H1 (cell line): ENCODE measurements at regions not wholly inside any gene's neighbourhood (a gene's known extent, or its start where the extent isn't known, plus 50 kb on each side); places are given as distances from the start of the nearest gene placed in this dataset.

Experiments
- CTCF ChIA-PET: fragments of 300-600 bp; sonication (Branson Sonifier 250); formaldehyde crosslinking; loops from one replicate; lab custom pipeline; 2021; ENCODE audit not compliant: partially characterized antibody; lab: Charles Lee
- POLR2A ChIA-PET: fragments of 300-600 bp; sonication (Branson Sonifier 250); formaldehyde crosslinking; loops from one replicate; lab custom pipeline; 2021; ENCODE audit warnings: inconsistent platforms; ENCODE audit not compliant: partially characterized antibody; lab: Charles Lee
- DNase-seq, 2 experiments: peaks; one replicate each; pipeline versions ENCODE4 v3.0.0 to v3.0.0-alpha.2; 2010 to 2022; ENCODE audit warnings: low spot score in 2 of 2, low read depth in 1 of 2, mixed read lengths in 1 of 2
- FAIRE-seq: peaks from 2 replicates; lab custom pipeline; 2011; peaks lifted over from hg19 to GRCh38; lab: Jason Lieb, UNC
- H2AFZ ChIP-seq: 2 replicates; pipeline ENCODE4 v1.8.1; 2012; ENCODE audit warnings: low read length, inconsistent platforms
- H2AK5ac ChIP-seq: 2 replicates; pipeline ENCODE4 v1.6.1; 2013; ENCODE audit warnings: low read depth, low read length
- H2BK120ac ChIP-seq: replicated peaks from 2 replicates; pipeline ENCODE3; 2013; ENCODE audit warnings: low read depth, low read length, inconsistent platforms
- H2BK12ac ChIP-seq: 2 replicates; pipeline ENCODE4 v1.6.1; 2013; ENCODE audit warnings: low read depth, low read length
- H2BK15ac ChIP-seq: 2 replicates; pipeline ENCODE4 v1.6.1; 2013; ENCODE audit warnings: low read length
- H2BK20ac ChIP-seq: 2 replicates; pipeline ENCODE4 v1.6.1; 2013; ENCODE audit warnings: low read length
- H2BK5ac ChIP-seq: 2 replicates; pipeline ENCODE4 v1.6.1; 2013; ENCODE audit warnings: low read depth, low read length
- H3K14ac ChIP-seq: 2 replicates; pipeline ENCODE4 v1.6.1; 2013; ENCODE audit warnings: inconsistent platforms; ENCODE audit not compliant: insufficient read length
- H3K18ac ChIP-seq: 2 replicates; pipeline ENCODE4 v1.6.1; 2013; ENCODE audit warnings: low read length; ENCODE audit errors: extremely low read depth
- H3K23ac ChIP-seq: 2 replicates; pipeline ENCODE4 v1.6.1; 2013; ENCODE audit warnings: inconsistent platforms; ENCODE audit not compliant: insufficient read length
- H3K23me2 ChIP-seq: 2 replicates; pipeline ENCODE4 v1.6.1; 2013; ENCODE audit warnings: low read depth, low read length
- H3K27ac ChIP-seq: 2 replicates; pipeline ENCODE4 v1.6.1; 2011; ENCODE audit warnings: low read depth, low read length, inconsistent platforms
- H3K27me3 ChIP-seq, 4 experiments: replicated peaks in 1 of 4; 1 replicate in 1 of 4; 2 replicates in 3 of 4; pipeline versions ENCODE4 v1.6.1 to v1.8.1; 2011 to 2013; ENCODE audit warnings: low read length in 3 of 4, mild to moderate bottlenecking in 3 of 4, inconsistent platforms in 2 of 4, mixed read lengths in 2 of 4, moderate library complexity in 1 of 4; ENCODE audit not compliant: control insufficient read depth in 3 of 4, insufficient read depth in 3 of 4; ENCODE audit errors: extremely low read depth in 1 of 4
- H3K36me3 ChIP-seq, 4 experiments: 2 replicates each; pipeline versions ENCODE4 v1.6.1 to v1.8.1; 2011 to 2013; ENCODE audit warnings: mild to moderate bottlenecking in 4 of 4, low read length in 3 of 4, moderate library complexity in 2 of 4, control low read depth in 1 of 4, inconsistent platforms in 1 of 4; ENCODE audit not compliant: insufficient read depth in 4 of 4, control insufficient read depth in 2 of 4
- H3K4ac ChIP-seq: replicated peaks from 2 replicates; pipeline ENCODE3; 2013; ENCODE audit warnings: low read length, low read depth, mixed read lengths, inconsistent platforms; ENCODE audit not compliant: insufficient read length
- H3K4me1 ChIP-seq, 4 experiments: replicated peaks in 1 of 4; 1 replicate in 1 of 4; 2 replicates in 3 of 4; pipeline versions ENCODE4 v1.6.1 to v1.8.1; 2011 to 2013; ENCODE audit warnings: low read length in 3 of 4, inconsistent platforms in 2 of 4, mixed read lengths in 1 of 4; ENCODE audit not compliant: insufficient read depth in 4 of 4, control insufficient read depth in 3 of 4
- H3K4me2 ChIP-seq, 2 experiments: 2 replicates each; pipeline versions ENCODE4 v1.6.1 to v1.8.1; 2011 to 2013; ENCODE audit warnings: low read depth in 2 of 2, low read length in 2 of 2, control low read depth in 1 of 2, inconsistent platforms in 1 of 2, mild to moderate bottlenecking in 1 of 2; ENCODE audit not compliant: insufficient read depth in 1 of 2
- H3K4me3 ChIP-seq, 4 experiments: fragments of 200-600, 300-600 bp in 1 of 4; sonication (generic), shearing (Covaris generic), sonication (Bioruptor Twin) in 1 of 4; 2 replicates each; pipeline versions ENCODE4 v1.5.1 to v1.8.1; 2011 to 2016; ENCODE audit warnings: low read length in 4 of 4, low read depth in 3 of 4, control low read depth in 2 of 4, inconsistent platforms in 2 of 4, mild to moderate bottlenecking in 2 of 4, mixed read lengths in 1 of 4, moderate library complexity in 1 of 4; ENCODE audit not compliant: insufficient read depth in 2 of 4; ENCODE audit errors: extremely low read depth in 1 of 4
- H3K56ac ChIP-seq: replicated peaks from 2 replicates; pipeline ENCODE3; 2013; ENCODE audit warnings: low read depth, mild to moderate bottlenecking, mixed read lengths, low read length, inconsistent platforms; ENCODE audit not compliant: insufficient read length
- H3K79me1 ChIP-seq: 2 replicates; pipeline ENCODE4 v1.6.1; 2013; ENCODE audit warnings: low read depth, low read length, control low read depth
- H3K79me2 ChIP-seq, 2 experiments: 2 replicates each; pipeline versions ENCODE4 v1.6.1 to v1.8.1; 2012 to 2013; ENCODE audit warnings: low read length in 2 of 2, mild to moderate bottlenecking in 2 of 2, inconsistent platforms in 1 of 2; ENCODE audit not compliant: insufficient read depth in 2 of 2, control insufficient read depth in 1 of 2
- H3K9ac ChIP-seq, 4 experiments: replicated peaks in 1 of 4; 1 replicate in 1 of 4; 2 replicates in 3 of 4; pipeline versions ENCODE4 v1.6.1 to v1.8.1; 2011 to 2013; ENCODE audit warnings: low read depth in 3 of 4, low read length in 3 of 4, control low read depth in 2 of 4, mild to moderate bottlenecking in 2 of 4, moderate library complexity in 2 of 4, inconsistent platforms in 1 of 4; ENCODE audit errors: extremely low read depth in 1 of 4
- H3K9me3 ChIP-seq, 2 experiments: 2 replicates each; pipeline versions ENCODE4 v1.6.1 to v1.8.1; 2012 to 2013; ENCODE audit warnings: mild to moderate bottlenecking in 2 of 2, moderate library complexity in 2 of 2, control low read depth in 1 of 2, inconsistent platforms in 1 of 2, low read depth in 1 of 2, low read length in 1 of 2, mixed read lengths in 1 of 2; ENCODE audit not compliant: insufficient read depth in 2 of 2
- H4K20me1 ChIP-seq, 2 experiments: replicated peaks in 1 of 2; 2 replicates each; pipeline versions ENCODE3 to v1.8.1; 2011 to 2013; ENCODE audit warnings: inconsistent platforms in 2 of 2, low read length in 2 of 2, mild to moderate bottlenecking in 1 of 2; ENCODE audit not compliant: insufficient read depth in 2 of 2, control insufficient read depth in 1 of 2
- H4K5ac ChIP-seq: 2 replicates; pipeline ENCODE4 v1.6.1; 2013; ENCODE audit warnings: low read length, low read depth, mixed read lengths, inconsistent platforms; ENCODE audit not compliant: insufficient read length
- H4K8ac ChIP-seq: 2 replicates; pipeline ENCODE4 v1.8.0; 2013; ENCODE audit warnings: mild to moderate bottlenecking, moderate library complexity, low read length, inconsistent platforms; ENCODE audit not compliant: insufficient read depth; ENCODE audit errors: extremely low read depth
- H4K91ac ChIP-seq: replicated peaks from 2 replicates; pipeline ENCODE3; 2013; ENCODE audit warnings: low read length, mixed read lengths, inconsistent platforms; ENCODE audit not compliant: insufficient read length
- BACH1 ChIP-seq: IDR thresholded peaks from 2 replicates; pipeline ENCODE4 v1.6.1; 2012; ENCODE audit warnings: low read length, improper control_type of control experiment
- BRCA1 ChIP-seq: IDR thresholded peaks from 2 replicates; pipeline ENCODE4 v1.6.1; 2012; ENCODE audit warnings: low read depth, low read length, improper control_type of control experiment
- CBX5 ChIP-seq: fragments of 300-800, 300-1000 bp; sonication (generic); IDR thresholded peaks from 2 replicates; pipeline ENCODE4 v1.7.1; 2016; ENCODE audit warnings: antibody characterized with exemption, low read length, low read depth
- KDM4A ChIP-seq: IDR thresholded peaks from one replicate; pipeline ENCODE4 v1.7.1; 2012; ENCODE audit warnings: low read depth, mild to moderate bottlenecking, moderate library complexity, low read length, inconsistent platforms; ENCODE audit not compliant: severe bottlenecking
- PHF8 ChIP-seq: fragments of 200-600 bp; sonication (generic); conservative IDR thresholded peaks from 2 replicates; pipeline ENCODE4 v1.7.1; 2012; ENCODE audit warnings: low read depth, mild to moderate bottlenecking, inconsistent platforms, low read length, moderate library complexity
- RFX5 ChIP-seq: IDR thresholded peaks from 2 replicates; pipeline ENCODE4 v1.6.1; 2011; ENCODE audit warnings: low read depth, low read length, improper control_type of control experiment, borderline replicate concordance
- RNF2 ChIP-seq: fragments of 200-900, 300-1000 bp; sonication (generic); IDR thresholded peaks from 2 replicates; pipeline ENCODE4 v1.7.1; 2016; ENCODE audit warnings: borderline replicate concordance, low read depth, mild to moderate bottlenecking, antibody characterized with exemption, low read length; ENCODE audit not compliant: poor library complexity, severe bottlenecking; ENCODE audit errors: missing control alignments
- SIX5 ChIP-seq: IDR thresholded peaks from 2 replicates; pipeline ENCODE4 v1.6.1; 2011; ENCODE audit warnings: mild to moderate bottlenecking, low read depth, low read length
- TEAD4 ChIP-seq: IDR thresholded peaks from 2 replicates; pipeline ENCODE4 v1.6.1; 2012; ENCODE audit warnings: low read depth, low read length, inconsistent platforms, mixed read lengths
- ZNF274 ChIP-seq: IDR thresholded peaks from 2 replicates; pipeline ENCODE4 v1.7.0; 2012; ENCODE audit warnings: low read length, borderline replicate concordance; ENCODE audit errors: extremely low read depth
- WGBS, 2 experiments: shearing (Covaris generic) in 1 of 2; methylation state at CpG; one replicate each; pipeline versions ENCODE4 v1.1.6 to v1.1.7; 2013 to 2015; ENCODE audit warnings: low lambda C conversion rate in 2 of 2, mixed read lengths in 2 of 2, inconsistent platforms in 1 of 2, low coverage in 1 of 2, missing lambda C conversion rate in 1 of 2; ENCODE audit not compliant: insufficient replicate concordance in 2 of 2, insufficient coverage in 1 of 2, insufficient read length in 1 of 2; ENCODE audit errors: extremely low coverage in 1 of 2, missing lambda C conversion rate in 1 of 2; 5-methylcytosine and 5-hydroxymethylcytosine counted together
- TF ChIP-seq, protein P1 (sequence below): IDR thresholded peaks from 2 replicates; pipeline ENCODE4 v1.6.1; 2011; ENCODE audit warnings: low read length, improper control_type of control experiment
- TF ChIP-seq, protein P2 (sequence below): IDR thresholded peaks from 2 replicates; pipeline ENCODE4 v1.6.1; 2012; ENCODE audit warnings: inconsistent platforms

DNA sequence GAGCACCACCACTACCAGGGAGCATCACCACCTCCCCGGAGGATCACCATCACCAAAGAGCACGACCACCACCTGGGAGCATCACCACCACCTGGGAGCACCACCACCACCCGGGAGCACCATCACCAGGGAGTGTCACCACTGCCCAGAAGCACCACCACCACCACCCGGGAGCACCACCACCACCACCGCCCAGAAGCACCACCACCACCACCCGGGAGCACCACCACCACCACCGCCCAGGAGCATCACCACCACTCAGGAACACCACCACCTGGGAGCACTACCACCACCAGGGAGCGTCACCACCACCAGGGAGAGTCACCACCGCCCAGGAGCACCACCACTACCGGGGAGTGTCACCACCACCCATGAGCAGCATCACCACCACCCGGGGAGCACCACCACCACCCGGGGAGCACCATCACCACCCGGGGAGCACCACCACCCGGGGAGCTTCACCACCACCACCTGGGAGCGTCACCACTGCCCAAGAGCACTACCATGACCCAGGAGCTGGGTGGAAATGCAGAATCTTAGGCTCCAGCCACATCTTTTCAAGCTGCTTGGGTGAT is 237.3 kb downstream of the SOD2 start:
- no peak overlapping the region; a peak in 1 of 8 replicates for H3K4me3 ChIP-seq
- no peaks in the 10 kb centered on the region for H3K27me3 ChIP-seq
- H3K18ac ChIP-seq: no peak overlapping the region
- H3K4me2 ChIP-seq: no peak overlapping the region
- H3K56ac ChIP-seq: no peak overlapping the region
- FAIRE-seq: no peak
- H3K79me1 ChIP-seq: no peaks in the 10 kb centered on the region
- H3K23ac ChIP-seq: no peak overlapping the region
- H2BK20ac ChIP-seq: no peak overlapping the region
- H3K9me3 ChIP-seq: peaks cover 37 to 49% of the 10 kb centered on the region in 2 experiments
- no peaks in the 10 kb centered on the region for H3K4me1 ChIP-seq
- peaks cover 0 to 3% (median 0%) of the 10 kb centered on the region in 4 experiments; a peak in 1 of 8 replicates for H3K36me3 ChIP-seq
- WGBS, 2 experiments: 92% methylated on average over 8 of the region's 15 CpGs; no CpG with 5 or more reads in 1 of the 2 experiments
- no peak overlapping the region for H3K4ac ChIP-seq
- no peak overlapping the region for H2AK5ac ChIP-seq
- no peaks in the 10 kb centered on the region for H3K23me2 ChIP-seq
- H2BK120ac ChIP-seq: no peak overlapping the region
- H2BK12ac ChIP-seq: no peak overlapping the region
- H4K8ac ChIP-seq: no peak overlapping the region
- H2BK5ac ChIP-seq: no peak overlapping the region
- H3K14ac ChIP-seq: no peak overlapping the region
- H4K20me1 ChIP-seq: no peaks in the 10 kb centered on the region
- H3K27ac ChIP-seq: no peak overlapping the region
- no peaks in the 10 kb centered on the region for H3K79me2 ChIP-seq
- DNase-seq: no peak
- ChIA-PET POLR2A (no interaction called here), CTCF (no interaction called here)
- H3K9ac ChIP-seq: no peak overlapping the region
- no peak overlapping the region for H2BK15ac ChIP-seq
- H4K91ac ChIP-seq: no peak overlapping the region
- no peak overlapping the region for H4K5ac ChIP-seq
- H2AFZ ChIP-seq: no peak overlapping the region
- TF ChIP-seq PHF8 (no peak), BRCA1 (no peak), RFX5 (no peak), ZNF274 (no peak), BACH1 (no peak), TEAD4 (no peak), CBX5 (no peak), RNF2 (no peak), KDM4A (no peak), SIX5 (no peak)
- TF ChIP-seq, protein P1, sequence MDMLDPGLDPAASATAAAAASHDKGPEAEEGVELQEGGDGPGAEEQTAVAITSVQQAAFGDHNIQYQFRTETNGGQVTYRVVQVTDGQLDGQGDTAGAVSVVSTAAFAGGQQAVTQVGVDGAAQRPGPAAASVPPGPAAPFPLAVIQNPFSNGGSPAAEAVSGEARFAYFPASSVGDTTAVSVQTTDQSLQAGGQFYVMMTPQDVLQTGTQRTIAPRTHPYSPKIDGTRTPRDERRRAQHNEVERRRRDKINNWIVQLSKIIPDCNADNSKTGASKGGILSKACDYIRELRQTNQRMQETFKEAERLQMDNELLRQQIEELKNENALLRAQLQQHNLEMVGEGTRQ: no peak
- TF ChIP-seq, protein P2, sequence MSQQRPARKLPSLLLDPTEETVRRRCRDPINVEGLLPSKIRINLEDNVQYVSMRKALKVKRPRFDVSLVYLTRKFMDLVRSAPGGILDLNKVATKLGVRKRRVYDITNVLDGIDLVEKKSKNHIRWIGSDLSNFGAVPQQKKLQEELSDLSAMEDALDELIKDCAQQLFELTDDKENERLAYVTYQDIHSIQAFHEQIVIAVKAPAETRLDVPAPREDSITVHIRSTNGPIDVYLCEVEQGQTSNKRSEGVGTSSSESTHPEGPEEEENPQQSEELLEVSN: no peak
